H1 (cell line): ENCODE measurements at regions not wholly inside any gene's neighbourhood (a gene's known extent, or its start where the extent isn't known, plus 50 kb on each side); places are given as distances from the start of the nearest gene placed in this dataset.
A peak's percentile ranks its signal among the peaks of the same experiment; 100 is the strongest.

Source experiments
- CTCF ChIA-PET: fragments of 300-600 bp; sonication (Branson Sonifier 250); formaldehyde crosslinking; loops from one replicate; lab custom pipeline; 2021; ENCODE audit not compliant: partially characterized antibody; lab: Charles Lee
- POLR2A ChIA-PET: fragments of 300-600 bp; sonication (Branson Sonifier 250); formaldehyde crosslinking; loops from one replicate; lab custom pipeline; 2021; ENCODE audit warnings: inconsistent platforms; ENCODE audit not compliant: partially characterized antibody; lab: Charles Lee
- DNase-seq, 2 experiments: peaks; one replicate each; pipeline versions ENCODE4 v3.0.0 to v3.0.0-alpha.2; 2010 to 2022; ENCODE audit warnings: low spot score in 2 of 2, low read depth in 1 of 2, mixed read lengths in 1 of 2
- FAIRE-seq: peaks from 2 replicates; lab custom pipeline; 2011; peaks lifted over from hg19 to GRCh38; lab: Jason Lieb, UNC
- H2AFZ ChIP-seq: 2 replicates; pipeline ENCODE4 v1.8.1; 2012; ENCODE audit warnings: low read length, inconsistent platforms
- H2AK5ac ChIP-seq: 2 replicates; pipeline ENCODE4 v1.6.1; 2013; ENCODE audit warnings: low read depth, low read length
- H2BK120ac ChIP-seq: replicated peaks from 2 replicates; pipeline ENCODE3; 2013; ENCODE audit warnings: low read depth, low read length, inconsistent platforms
- H2BK12ac ChIP-seq: 2 replicates; pipeline ENCODE4 v1.6.1; 2013; ENCODE audit warnings: low read depth, low read length
- H2BK15ac ChIP-seq: 2 replicates; pipeline ENCODE4 v1.6.1; 2013; ENCODE audit warnings: low read length
- H2BK20ac ChIP-seq: 2 replicates; pipeline ENCODE4 v1.6.1; 2013; ENCODE audit warnings: low read length
- H2BK5ac ChIP-seq: 2 replicates; pipeline ENCODE4 v1.6.1; 2013; ENCODE audit warnings: low read depth, low read length
- H3K14ac ChIP-seq: 2 replicates; pipeline ENCODE4 v1.6.1; 2013; ENCODE audit warnings: inconsistent platforms; ENCODE audit not compliant: insufficient read length
- H3K18ac ChIP-seq: 2 replicates; pipeline ENCODE4 v1.6.1; 2013; ENCODE audit warnings: low read length; ENCODE audit errors: extremely low read depth
- H3K23ac ChIP-seq: 2 replicates; pipeline ENCODE4 v1.6.1; 2013; ENCODE audit warnings: inconsistent platforms; ENCODE audit not compliant: insufficient read length
- H3K23me2 ChIP-seq: 2 replicates; pipeline ENCODE4 v1.6.1; 2013; ENCODE audit warnings: low read depth, low read length
- H3K27ac ChIP-seq: 2 replicates; pipeline ENCODE4 v1.6.1; 2011; ENCODE audit warnings: low read depth, low read length, inconsistent platforms
- H3K27me3 ChIP-seq, 4 experiments: replicated peaks in 1 of 4; 1 replicate in 1 of 4; 2 replicates in 3 of 4; pipeline versions ENCODE4 v1.6.1 to v1.8.1; 2011 to 2013; ENCODE audit warnings: low read length in 3 of 4, mild to moderate bottlenecking in 3 of 4, inconsistent platforms in 2 of 4, mixed read lengths in 2 of 4, moderate library complexity in 1 of 4; ENCODE audit not compliant: control insufficient read depth in 3 of 4, insufficient read depth in 3 of 4; ENCODE audit errors: extremely low read depth in 1 of 4
- H3K36me3 ChIP-seq, 4 experiments: 2 replicates each; pipeline versions ENCODE4 v1.6.1 to v1.8.1; 2011 to 2013; ENCODE audit warnings: mild to moderate bottlenecking in 4 of 4, low read length in 3 of 4, moderate library complexity in 2 of 4, control low read depth in 1 of 4, inconsistent platforms in 1 of 4; ENCODE audit not compliant: insufficient read depth in 4 of 4, control insufficient read depth in 2 of 4
- H3K4ac ChIP-seq: replicated peaks from 2 replicates; pipeline ENCODE3; 2013; ENCODE audit warnings: low read length, low read depth, mixed read lengths, inconsistent platforms; ENCODE audit not compliant: insufficient read length
- H3K4me1 ChIP-seq, 4 experiments: replicated peaks in 1 of 4; 1 replicate in 1 of 4; 2 replicates in 3 of 4; pipeline versions ENCODE4 v1.6.1 to v1.8.1; 2011 to 2013; ENCODE audit warnings: low read length in 3 of 4, inconsistent platforms in 2 of 4, mixed read lengths in 1 of 4; ENCODE audit not compliant: insufficient read depth in 4 of 4, control insufficient read depth in 3 of 4
- H3K4me2 ChIP-seq, 2 experiments: 2 replicates each; pipeline versions ENCODE4 v1.6.1 to v1.8.1; 2011 to 2013; ENCODE audit warnings: low read depth in 2 of 2, low read length in 2 of 2, control low read depth in 1 of 2, inconsistent platforms in 1 of 2, mild to moderate bottlenecking in 1 of 2; ENCODE audit not compliant: insufficient read depth in 1 of 2
- H3K4me3 ChIP-seq, 4 experiments: fragments of 200-600, 300-600 bp in 1 of 4; sonication (generic), shearing (Covaris generic), sonication (Bioruptor Twin) in 1 of 4; 2 replicates each; pipeline versions ENCODE4 v1.5.1 to v1.8.1; 2011 to 2016; ENCODE audit warnings: low read length in 4 of 4, low read depth in 3 of 4, control low read depth in 2 of 4, inconsistent platforms in 2 of 4, mild to moderate bottlenecking in 2 of 4, mixed read lengths in 1 of 4, moderate library complexity in 1 of 4; ENCODE audit not compliant: insufficient read depth in 2 of 4; ENCODE audit errors: extremely low read depth in 1 of 4
- H3K56ac ChIP-seq: replicated peaks from 2 replicates; pipeline ENCODE3; 2013; ENCODE audit warnings: low read depth, mild to moderate bottlenecking, mixed read lengths, low read length, inconsistent platforms; ENCODE audit not compliant: insufficient read length
- H3K79me1 ChIP-seq: 2 replicates; pipeline ENCODE4 v1.6.1; 2013; ENCODE audit warnings: low read depth, low read length, control low read depth
- H3K79me2 ChIP-seq, 2 experiments: 2 replicates each; pipeline versions ENCODE4 v1.6.1 to v1.8.1; 2012 to 2013; ENCODE audit warnings: low read length in 2 of 2, mild to moderate bottlenecking in 2 of 2, inconsistent platforms in 1 of 2; ENCODE audit not compliant: insufficient read depth in 2 of 2, control insufficient read depth in 1 of 2
- H3K9ac ChIP-seq, 4 experiments: replicated peaks in 1 of 4; 1 replicate in 1 of 4; 2 replicates in 3 of 4; pipeline versions ENCODE4 v1.6.1 to v1.8.1; 2011 to 2013; ENCODE audit warnings: low read depth in 3 of 4, low read length in 3 of 4, control low read depth in 2 of 4, mild to moderate bottlenecking in 2 of 4, moderate library complexity in 2 of 4, inconsistent platforms in 1 of 4; ENCODE audit errors: extremely low read depth in 1 of 4
- H3K9me3 ChIP-seq, 2 experiments: 2 replicates each; pipeline versions ENCODE4 v1.6.1 to v1.8.1; 2012 to 2013; ENCODE audit warnings: mild to moderate bottlenecking in 2 of 2, moderate library complexity in 2 of 2, control low read depth in 1 of 2, inconsistent platforms in 1 of 2, low read depth in 1 of 2, low read length in 1 of 2, mixed read lengths in 1 of 2; ENCODE audit not compliant: insufficient read depth in 2 of 2
- H4K20me1 ChIP-seq, 2 experiments: replicated peaks in 1 of 2; 2 replicates each; pipeline versions ENCODE3 to v1.8.1; 2011 to 2013; ENCODE audit warnings: inconsistent platforms in 2 of 2, low read length in 2 of 2, mild to moderate bottlenecking in 1 of 2; ENCODE audit not compliant: insufficient read depth in 2 of 2, control insufficient read depth in 1 of 2
- H4K5ac ChIP-seq: 2 replicates; pipeline ENCODE4 v1.6.1; 2013; ENCODE audit warnings: low read length, low read depth, mixed read lengths, inconsistent platforms; ENCODE audit not compliant: insufficient read length
- H4K8ac ChIP-seq: 2 replicates; pipeline ENCODE4 v1.8.0; 2013; ENCODE audit warnings: mild to moderate bottlenecking, moderate library complexity, low read length, inconsistent platforms; ENCODE audit not compliant: insufficient read depth; ENCODE audit errors: extremely low read depth
- H4K91ac ChIP-seq: replicated peaks from 2 replicates; pipeline ENCODE3; 2013; ENCODE audit warnings: low read length, mixed read lengths, inconsistent platforms; ENCODE audit not compliant: insufficient read length
- WGBS, 2 experiments: shearing (Covaris generic) in 1 of 2; methylation state at CpG; one replicate each; pipeline versions ENCODE4 v1.1.6 to v1.1.7; 2013 to 2015; ENCODE audit warnings: low lambda C conversion rate in 2 of 2, mixed read lengths in 2 of 2, inconsistent platforms in 1 of 2, low coverage in 1 of 2, missing lambda C conversion rate in 1 of 2; ENCODE audit not compliant: insufficient replicate concordance in 2 of 2, insufficient coverage in 1 of 2, insufficient read length in 1 of 2; ENCODE audit errors: extremely low coverage in 1 of 2, missing lambda C conversion rate in 1 of 2; 5-methylcytosine and 5-hydroxymethylcytosine counted together
- TF ChIP-seq, protein P1 (sequence below): IDR thresholded peaks from 2 replicates; pipeline ENCODE4 v1.6.1; 2012; ENCODE audit warnings: inconsistent platforms

DNA sequence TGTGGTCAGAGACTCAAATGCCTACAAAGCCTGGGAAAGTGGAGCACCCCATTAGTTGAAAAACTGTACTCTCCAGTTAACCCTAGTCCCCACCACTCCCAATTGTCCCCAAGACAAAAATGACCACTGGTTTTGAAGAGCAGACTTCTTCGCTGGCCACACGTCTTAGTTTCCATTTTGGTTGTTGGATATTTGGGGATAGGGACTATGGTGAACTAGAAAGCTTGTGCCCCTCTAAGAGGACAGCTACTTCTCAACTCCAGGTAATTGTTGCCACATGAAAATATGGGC, 109.4 kb upstream of the SPRY4 start:
- no peak overlapping the region for H2AFZ ChIP-seq

More for the DNA sequence above, 109.4 kb upstream of the SPRY4 start:
- no peak overlapping the region for H4K5ac ChIP-seq
- H3K79me1 ChIP-seq: no peaks in the 10 kb centered on the region
- no peak overlapping the region for H3K14ac ChIP-seq
- H3K23me2 ChIP-seq: no peaks in the 10 kb centered on the region
- H4K20me1 ChIP-seq: no peaks in the 10 kb centered on the region
- no peak overlapping the region for H2BK20ac ChIP-seq
- H2BK15ac ChIP-seq: no peak overlapping the region
- peak overlapping the region; percentile 3; the same call in 1 of the 2 replicates for H2BK5ac ChIP-seq
- ChIA-PET POLR2A (no interaction called here), CTCF (interaction anchor here (0.8 to 2.1 kb wide), 3 partner anchors 11 to 115 kb away, joined by 4 to 5 read pairs (median 4); no protein-coding TSS in a partner anchor)
- H3K4me1 ChIP-seq: peaks cover 2 to 9% (median 6%) of the 10 kb centered on the region in 4 experiments; a peak in 5 of 7 replicates
- H2AK5ac ChIP-seq: no peak overlapping the region
- no peak overlapping the region for H4K8ac ChIP-seq
- H3K27me3 ChIP-seq: peaks cover 0 to 2% (median under 1%) of the 10 kb centered on the region in 4 experiments; a peak in 2 of 7 replicates
- H2BK120ac ChIP-seq: no peak overlapping the region
- no peak overlapping the region for H3K4me2 ChIP-seq
- no peak overlapping the region for H3K4ac ChIP-seq
- no peaks in the 10 kb centered on the region for H3K36me3 ChIP-seq
- no peak overlapping the region for H3K18ac ChIP-seq
- H3K27ac ChIP-seq: no peak overlapping the region
- no peak overlapping the region for H3K23ac ChIP-seq
- WGBS, 2 experiments: 85% methylated on average over 2 of the region's 2 CpGs; no CpG with 5 or more reads in 1 of the 2 experiments
- no peak overlapping the region for H3K9ac ChIP-seq
- no peaks in the 10 kb centered on the region for H3K79me2 ChIP-seq
- no peaks in the 10 kb centered on the region for H3K9me3 ChIP-seq
- H4K91ac ChIP-seq: peak overlapping the region; percentile 27
- no peak overlapping the region for H2BK12ac ChIP-seq
- TF ChIP-seq, protein P1, sequence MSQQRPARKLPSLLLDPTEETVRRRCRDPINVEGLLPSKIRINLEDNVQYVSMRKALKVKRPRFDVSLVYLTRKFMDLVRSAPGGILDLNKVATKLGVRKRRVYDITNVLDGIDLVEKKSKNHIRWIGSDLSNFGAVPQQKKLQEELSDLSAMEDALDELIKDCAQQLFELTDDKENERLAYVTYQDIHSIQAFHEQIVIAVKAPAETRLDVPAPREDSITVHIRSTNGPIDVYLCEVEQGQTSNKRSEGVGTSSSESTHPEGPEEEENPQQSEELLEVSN: no peak
- FAIRE-seq (no peak), DNase-seq (no peak)
- no peak overlapping the region for H3K4me3 ChIP-seq
- H3K56ac ChIP-seq: no peak overlapping the region
